ENCODE measurements at regions not wholly inside any gene's neighbourhood (a gene's known extent, or its start where the extent isn't known, plus 50 kb on each side); places are given as distances from the start of the nearest gene placed in this dataset.

DNA sequence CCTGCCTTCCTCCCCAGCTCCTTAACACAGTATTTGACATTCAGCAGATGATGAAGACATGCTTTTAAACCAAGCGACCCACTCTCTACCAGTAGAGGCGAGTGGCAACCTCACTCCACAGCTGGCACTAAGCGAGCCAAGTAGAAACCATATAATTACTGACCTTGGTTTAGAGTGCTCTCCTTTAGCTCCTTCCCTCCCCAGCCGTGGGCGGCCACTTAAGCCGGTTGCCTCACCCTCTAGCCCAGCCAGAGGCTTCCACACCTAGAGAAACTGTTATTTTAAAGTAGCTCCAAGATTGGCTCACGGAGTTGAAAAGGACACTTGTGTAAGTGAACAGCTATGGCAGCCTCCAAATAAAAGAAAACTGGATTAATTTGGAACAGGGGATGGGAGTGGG lies 109.1 kb upstream of the CRHR1 start:
- TF ChIP-seq, protein P1, sequence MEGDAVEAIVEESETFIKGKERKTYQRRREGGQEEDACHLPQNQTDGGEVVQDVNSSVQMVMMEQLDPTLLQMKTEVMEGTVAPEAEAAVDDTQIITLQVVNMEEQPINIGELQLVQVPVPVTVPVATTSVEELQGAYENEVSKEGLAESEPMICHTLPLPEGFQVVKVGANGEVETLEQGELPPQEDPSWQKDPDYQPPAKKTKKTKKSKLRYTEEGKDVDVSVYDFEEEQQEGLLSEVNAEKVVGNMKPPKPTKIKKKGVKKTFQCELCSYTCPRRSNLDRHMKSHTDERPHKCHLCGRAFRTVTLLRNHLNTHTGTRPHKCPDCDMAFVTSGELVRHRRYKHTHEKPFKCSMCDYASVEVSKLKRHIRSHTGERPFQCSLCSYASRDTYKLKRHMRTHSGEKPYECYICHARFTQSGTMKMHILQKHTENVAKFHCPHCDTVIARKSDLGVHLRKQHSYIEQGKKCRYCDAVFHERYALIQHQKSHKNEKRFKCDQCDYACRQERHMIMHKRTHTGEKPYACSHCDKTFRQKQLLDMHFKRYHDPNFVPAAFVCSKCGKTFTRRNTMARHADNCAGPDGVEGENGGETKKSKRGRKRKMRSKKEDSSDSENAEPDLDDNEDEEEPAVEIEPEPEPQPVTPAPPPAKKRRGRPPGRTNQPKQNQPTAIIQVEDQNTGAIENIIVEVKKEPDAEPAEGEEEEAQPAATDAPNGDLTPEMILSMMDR (IDR thresholded peaks at IDR 0.05 in 4 of 5, conservative IDR thresholded peaks at IDR 0.05 in 1 of 5), result no peak
- TF ChIP-seq POLR2A (IDR thresholded peaks at IDR 0.05), result no peak
